PC-9 (cell line): ENCODE measurements at regions not wholly inside any gene's neighbourhood (a gene's known extent, or its start where the extent isn't known, plus 50 kb on each side); places are given as distances from the start of the nearest gene placed in this dataset.

Experiments
- BruUV-seq: library from RNA; stranded (reverse); fragments of 400-500 nt; replicated peaks from 2 replicates; lab custom pipeline; 2021; lab: Mats Ljungman, UMichigan
- CTCF ChIA-PET: fragments of 300-600 bp; sonication (Branson Sonifier 250); formaldehyde crosslinking; loops from one replicate; lab custom pipeline; 2022; ENCODE audit warnings: antibody characterized with exemption; lab: Charles Lee
- POLR2A ChIA-PET: fragments of 300-600 bp; sonication (Branson Sonifier 250); formaldehyde crosslinking; loops from one replicate; lab custom pipeline; 2022; ENCODE audit warnings: antibody characterized with exemption; ENCODE audit not compliant: unreplicated experiment; lab: Charles Lee
- DNase-seq, 2 experiments: peaks; one replicate each; pipeline versions ENCODE4 v3.0.0 to v3.0.0-alpha.2; 2015 to 2022; ENCODE audit warnings: mixed read lengths in 1 of 2
- H2AFZ ChIP-seq: fragments of 200-600 bp; sonication (generic); 2 replicates; pipeline ENCODE4 v1.8.1; 2017; ENCODE audit warnings: antibody characterized with exemption
- H3F3A ChIP-seq: fragments of 200-600 bp; sonication (generic); 2 replicates; pipeline ENCODE4 v1.8.1; 2017; ENCODE audit warnings: antibody characterized with exemption, mild to moderate bottlenecking, low read depth; ENCODE audit not compliant: insufficient read depth
- H3K27ac ChIP-seq: fragments of 200-600 bp; sonication (generic); 2 replicates; pipeline ENCODE4 v1.6.1; 2016; ENCODE audit warnings: mixed run types
- H3K27me3 ChIP-seq: fragments of 200-600 bp; sonication (generic); 2 replicates; pipeline ENCODE4 v1.6.1; 2016; ENCODE audit warnings: low read depth, mixed run types; ENCODE audit not compliant: insufficient read depth
- H3K36me3 ChIP-seq: fragments of 200-600 bp; sonication (generic); 2 replicates; pipeline ENCODE4 v1.6.1; 2016; ENCODE audit warnings: low read depth, mixed run types
- H3K4me1 ChIP-seq: fragments of 200-600 bp; sonication (generic); replicated peaks from 2 replicates; pipeline ENCODE4 v1.6.1; 2016; ENCODE audit warnings: mixed run types; ENCODE audit not compliant: insufficient read depth
- H3K4me2 ChIP-seq: fragments of 200-600 bp; sonication (generic); 2 replicates; pipeline ENCODE4 v1.6.1; 2017; ENCODE audit warnings: mixed run types
- H3K4me3 ChIP-seq: fragments of 200-600 bp; sonication (generic); 2 replicates; pipeline ENCODE4 v1.6.1; 2016; ENCODE audit warnings: mixed run types
- H3K79me2 ChIP-seq: fragments of 200-600 bp; sonication (generic); 2 replicates; pipeline ENCODE4 v1.6.1; 2017; ENCODE audit warnings: low read depth, mixed run types
- H3K9me2 ChIP-seq: fragments of 200-600 bp; sonication (generic); 2 replicates; pipeline ENCODE4 v1.8.1; 2017; ENCODE audit warnings: mild to moderate bottlenecking; ENCODE audit not compliant: insufficient read depth
- H3K9me3 ChIP-seq: fragments of 200-600 bp; sonication (generic); 2 replicates; pipeline ENCODE4 v1.8.1; 2016; ENCODE audit warnings: low read depth; ENCODE audit not compliant: insufficient read depth
- H4K20me1 ChIP-seq: fragments of 200-600 bp; sonication (generic); 2 replicates; pipeline ENCODE4 v1.8.1; 2017; ENCODE audit not compliant: insufficient read depth
- CTCF ChIP-seq: fragments of 200-600 bp; sonication (generic); conservative IDR thresholded peaks from 2 replicates; pipeline ENCODE4 v1.6.1; 2017; ENCODE audit warnings: mixed run types, antibody characterized with exemption, mild to moderate bottlenecking, moderate library complexity
- EZH2 ChIP-seq: fragments of 200-600 bp; sonication (generic); IDR thresholded peaks from 2 replicates; pipeline ENCODE4 v1.8.0; 2017; ENCODE audit warnings: antibody characterized with exemption, low read depth
- intact Hi-C: fragments of 100-400 bp; cut with micrococcal nuclease; formaldehyde crosslinking; loops from one replicate; pipeline ENCODE4 v1.10.0; 2022; ENCODE audit not compliant: unreplicated experiment

GRCh38 chr6:71490876-71491275 is 202.3 kb downstream of the OGFRL1 start:
- H3K4me2 ChIP-seq: peak overlapping the region; percentile 65
- H3K27ac ChIP-seq: peak overlapping the region; percentile 81
- BruUV-seq: TSS peak; percentile 31
- CTCF ChIA-PET: no interaction called here
- intact Hi-C loops: loop anchor here (1.0 kb wide), 2 partner anchors 19 to 87 kb away; no protein-coding TSS in a partner anchor
- H3K9me3 ChIP-seq: no peaks in the 10 kb centered on the region
- H3F3A ChIP-seq: peaks cover 15% of the 10 kb centered on the region
- no peak for DNase-seq
- no peak overlapping the region for H2AFZ ChIP-seq
- H3K36me3 ChIP-seq: no peaks in the 10 kb centered on the region
- POLR2A ChIA-PET: interaction anchor here (0.5 to 0.7 kb wide), 2 partner anchors 61 to 1102 kb away, joined by 3 to 5 read pairs; no protein-coding TSS in a partner anchor
- H3K4me3 ChIP-seq: no peak overlapping the region
- peaks cover 26% of the 10 kb centered on the region for H3K4me1 ChIP-seq
- no peaks in the 10 kb centered on the region for H3K79me2 ChIP-seq
- no peak for TF ChIP-seq EZH2
- H4K20me1 ChIP-seq: no peaks in the 10 kb centered on the region
- H3K27me3 ChIP-seq: no peaks in the 10 kb centered on the region
- no peaks in the 10 kb centered on the region for H3K9me2 ChIP-seq

GRCh38 chr6:71491844-71492243 is 203.2 kb downstream of the OGFRL1 start:
- no peaks in the 10 kb centered on the region for H3K9me2 ChIP-seq
- CTCF ChIA-PET: no interaction called here

GRCh38 chr6:71492668-71493067 is 204.1 kb downstream of the OGFRL1 start:
- DNase-seq: no peak
- intact Hi-C loops: no loop called here
- Histone ChIP-seq H3K27me3 (no peaks in the 10 kb centered on the region), H2AFZ (no peak overlapping the region), H3K9me3 (no peaks in the 10 kb centered on the region), H3K4me1 (peaks cover 29% of the 10 kb centered on the region), H3K79me2 (no peaks in the 10 kb centered on the region), H3K4me3 (no peak overlapping the region), H3K4me2 (no peak overlapping the region), H3K9me2 (no peaks in the 10 kb centered on the region), H4K20me1 (no peaks in the 10 kb centered on the region), H3F3A (peaks cover 15% of the 10 kb centered on the region), H3K27ac (no peak overlapping the region), H3K36me3 (no peaks in the 10 kb centered on the region)
- POLR2A ChIA-PET: no interaction called here
- TF ChIP-seq CTCF (no peak), EZH2 (no peak)
- no TSS peak for BruUV-seq
- CTCF ChIA-PET: no interaction called here

More at GRCh38 chr6:71491844-71492243, 203.2 kb downstream of the OGFRL1 start:
- no TSS peak for BruUV-seq
- Histone ChIP-seq H3K4me1 (peaks cover 29% of the 10 kb centered on the region), H3K4me3 (no peak overlapping the region), H2AFZ (no peak overlapping the region), H3F3A (peaks cover 15% of the 10 kb centered on the region), H3K36me3 (no peaks in the 10 kb centered on the region), H4K20me1 (no peaks in the 10 kb centered on the region), H3K9me3 (no peaks in the 10 kb centered on the region), H3K27me3 (no peaks in the 10 kb centered on the region), H3K4me2 (no peak overlapping the region), H3K27ac (no peak overlapping the region), H3K79me2 (no peaks in the 10 kb centered on the region)
- POLR2A ChIA-PET: no interaction called here
- TF ChIP-seq CTCF (no peak), EZH2 (no peak)
- DNase-seq: no peak
- intact Hi-C loops: no loop called here
